Heart left ventricle (tissue), 16 donors: ENCODE measurements at regions not wholly inside any gene's neighbourhood (a gene's known extent, or its start where the extent isn't known, plus 50 kb on each side); places are given as distances from the start of the nearest gene placed in this dataset.

Experiments used
- ATAC-seq, 4 donors: fragments of 200-7000 bp; cut with Tn5 transposase; one replicate each; pipeline ENCODE4 v1.9.1; 2020 to 2022; ENCODE audit warnings: moderate library complexity in 4 of 4, mild to moderate bottlenecking in 3 of 4, moderate number of reproducible peaks in 1 of 4
- DNase-seq, 5 donors: peaks; one replicate each; pipeline ENCODE4 v3.0.0-alpha.2; 2020
- H3K27ac ChIP-seq, 12 donors: fragments of 200-600 bp; sonication (generic) in 4 of 12; one replicate each; pipeline versions ENCODE4 v1.5.0 to v1.8.0; 2016 to 2022; ENCODE audit warnings: mild to moderate bottlenecking in 2 of 12
- H3K27me3 ChIP-seq, 9 donors: fragments of 200-600 bp; sonication (generic) in 2 of 9; one replicate each; pipeline versions ENCODE4 v1.5.1 to v1.8.0; 2016 to 2022; ENCODE audit warnings: mild to moderate bottlenecking in 3 of 9
- H3K36me3 ChIP-seq, 9 donors: fragments of 200-600 bp; sonication (generic) in 2 of 9; one replicate each; pipeline versions ENCODE4 v1.5.0 to v1.8.0; 2018 to 2022; ENCODE audit warnings: mild to moderate bottlenecking in 2 of 9
- H3K4me1 ChIP-seq, 12 donors: fragments of 200-600 bp; sonication (generic) in 4 of 12; one replicate each; pipeline versions ENCODE4 v1.5.0 to v1.8.0; 2016 to 2022; ENCODE audit warnings: mild to moderate bottlenecking in 3 of 12
- H3K4me3 ChIP-seq, 12 donors: fragments of 200-600 bp; sonication (generic) in 4 of 12; one replicate each; pipeline versions ENCODE4 v1.5.0 to v1.8.0; 2017 to 2022; ENCODE audit warnings: mild to moderate bottlenecking in 9 of 12, moderate library complexity in 4 of 12
- H3K9me3 ChIP-seq, 12 donors: fragments of 200-600 bp; sonication (generic) in 4 of 12; one replicate each; pipeline versions ENCODE4 v1.5.0 to v1.8.0; 2016 to 2022; ENCODE audit warnings: mild to moderate bottlenecking in 1 of 12
- POLR2A ChIP-seq, 2 donors: fragments of 450-650 bp; IDR thresholded peaks; one replicate each; pipeline ENCODE4 v1.6.1; 2017; ENCODE audit warnings: antibody characterized with exemption in 2 of 2, mild to moderate bottlenecking in 2 of 2, moderate library complexity in 2 of 2
- WGBS, 4 donors: extraction: QIAGEN DNeasy Blood & Tissue Kit in 2 of 4; methylation state at CpG; one replicate each; pipeline versions ENCODE4 v1.1.5 to v1.1.7; 2013 to 2018; 5-methylcytosine and 5-hydroxymethylcytosine counted together
- intact Hi-C, 10 donors: fragments of 100-400 bp; cut with DNase I; formaldehyde crosslinking; loops; one replicate each; pipeline versions ENCODE4 v1.11.1 to v1.14.2; 2022
- TF ChIP-seq, protein P1 (sequence below), 12 donors: fragments of 200-600 bp; sonication (generic) in 4 of 12; IDR thresholded peaks; one replicate each; pipeline versions ENCODE4 v1.5.0 to v1.8.0; 2018 to 2022; ENCODE audit warnings: antibody characterized with exemption in 12 of 12, mild to moderate bottlenecking in 5 of 12
- donor health status: ischemic (EF 13 %, LVEDD 7.1; RV severe dilation, severe dysfunction).
- donor health status: healthy with polysubstance abuse.
- donor health status: DM: no; HTN: yes; CAD: no.
- donor health status: DM: no; HTN: no; CAD: no.
- donor health status: ischemic (EF 25% LVEDD 6.9; RV normal size, moderate dysfunction).
- donor health status: ischemic (EF 25% LVEDD 5.7; RV mildly dilated, moderate dysfunction).
- donor health status: healthy.
- donor health status: DM: yes; HTN: yes; CAD: no.
- donor health status: ischemic (EF 35%, LVEDD 5.7; RV mildly dilated, moderate dysfunction).
- donor health status: nonischemic (EF 11% LVEDD 7.7; RV severe dilation, severe dysfunction).
- donor health status: DM: yes; HTN: yes; CAD: no.
- donor health status: PGD.
- donor health status: ischemic (EF 29% LVEDD 5.4; RV normal size, mild dysfunction).
- donor health status: nonischemic (EF 23%, LVEDD 6.1; RV moderate dilation, normal function).

- Histone ChIP-seq H3K36me3 (no peaks in the 10 kb centered on the region), H3K4me1 (no peaks in the 10 kb centered on the region), H3K27ac (no peak overlapping the region), H3K27me3 (peaks cover 0 to 4% (median 0%) of the 10 kb centered on the region in 9 donors), H3K9me3 (no peaks in the 10 kb centered on the region), H3K4me3 (no peak overlapping the region)
- WGBS, 4 donors = 70 to 80% (median 76%) methylated on average over 4 of the region's 4 CpGs
- intact Hi-C loops = no loop called here
- peak in 1 of 5 donors; percentile 40 for DNase-seq
- no peak for ATAC-seq
- no peak for TF ChIP-seq POLR2A (IDR thresholded peaks at IDR 0.05)
- TF ChIP-seq, protein P1, sequence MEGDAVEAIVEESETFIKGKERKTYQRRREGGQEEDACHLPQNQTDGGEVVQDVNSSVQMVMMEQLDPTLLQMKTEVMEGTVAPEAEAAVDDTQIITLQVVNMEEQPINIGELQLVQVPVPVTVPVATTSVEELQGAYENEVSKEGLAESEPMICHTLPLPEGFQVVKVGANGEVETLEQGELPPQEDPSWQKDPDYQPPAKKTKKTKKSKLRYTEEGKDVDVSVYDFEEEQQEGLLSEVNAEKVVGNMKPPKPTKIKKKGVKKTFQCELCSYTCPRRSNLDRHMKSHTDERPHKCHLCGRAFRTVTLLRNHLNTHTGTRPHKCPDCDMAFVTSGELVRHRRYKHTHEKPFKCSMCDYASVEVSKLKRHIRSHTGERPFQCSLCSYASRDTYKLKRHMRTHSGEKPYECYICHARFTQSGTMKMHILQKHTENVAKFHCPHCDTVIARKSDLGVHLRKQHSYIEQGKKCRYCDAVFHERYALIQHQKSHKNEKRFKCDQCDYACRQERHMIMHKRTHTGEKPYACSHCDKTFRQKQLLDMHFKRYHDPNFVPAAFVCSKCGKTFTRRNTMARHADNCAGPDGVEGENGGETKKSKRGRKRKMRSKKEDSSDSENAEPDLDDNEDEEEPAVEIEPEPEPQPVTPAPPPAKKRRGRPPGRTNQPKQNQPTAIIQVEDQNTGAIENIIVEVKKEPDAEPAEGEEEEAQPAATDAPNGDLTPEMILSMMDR (IDR thresholded peaks at IDR 0.05) = no peak
These were observed 251.4 kb downstream of the MATN1 start for GRCh38 chr1:30472009-30472408.

DNA sequence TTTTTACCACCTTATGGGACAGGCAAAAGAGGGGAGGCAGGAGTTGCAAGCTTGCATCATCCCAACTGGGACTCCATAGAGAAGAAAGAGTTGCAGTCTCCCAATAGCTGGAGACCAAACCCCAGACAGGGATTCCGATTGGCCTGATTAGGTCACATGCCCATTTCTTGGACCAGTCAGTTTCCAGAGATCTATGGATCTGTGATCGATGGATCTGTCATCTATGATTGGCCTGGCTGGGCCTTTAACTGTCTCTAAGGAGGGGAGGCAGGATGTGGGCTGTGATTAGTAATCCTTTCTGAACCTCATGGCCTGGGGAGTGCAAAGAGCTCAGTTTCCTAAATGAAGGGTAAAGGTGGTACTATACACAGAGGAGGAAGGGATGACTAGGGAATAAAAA is 252.1 kb downstream of the MATN1 start:
- H3K27me3 ChIP-seq = peaks cover 0 to 4% (median 0%) of the 10 kb centered on the region in 9 donors
- no peaks in the 10 kb centered on the region for H3K36me3 ChIP-seq
- TF ChIP-seq, protein P1 (IDR thresholded peaks at IDR 0.05) = no peak
- TF ChIP-seq POLR2A (IDR thresholded peaks at IDR 0.05) = no peak
- no peaks in the 10 kb centered on the region for H3K9me3 ChIP-seq
- H3K4me3 ChIP-seq = no peak overlapping the region
- intact Hi-C loops = no loop called here
- ATAC-seq (no peak), DNase-seq (no peak)
- H3K27ac ChIP-seq = no peak overlapping the region
- no peaks in the 10 kb centered on the region for H3K4me1 ChIP-seq
- WGBS, 4 donors = 86 to 90% (median 88%) methylated on average over 2 of the region's 2 CpGs

- TF ChIP-seq POLR2A (IDR thresholded peaks at IDR 0.05) = no peak
- TF ChIP-seq, protein P1 (IDR thresholded peaks at IDR 0.05) = no peak
- intact Hi-C loops = no loop called here
- no peak for ATAC-seq
- no peaks in the 10 kb centered on the region for H3K4me1 ChIP-seq
- no peaks in the 10 kb centered on the region for H3K9me3 ChIP-seq
- no peak overlapping the region for H3K4me3 ChIP-seq
- DNase-seq = peak in 1 of 5 donors; percentile 30
- peaks cover 0 to 4% (median 0%) of the 10 kb centered on the region in 9 donors for H3K27me3 ChIP-seq
- 70 to 80% (median 76%) methylated on average over 5 of the region's 5 CpGs for WGBS, 4 donors
- H3K36me3 ChIP-seq = no peaks in the 10 kb centered on the region
- no peak overlapping the region for H3K27ac ChIP-seq
These were observed 254.0 kb downstream of the MATN1 start for GRCh38 chr1:30469426-30469825.

DNA sequence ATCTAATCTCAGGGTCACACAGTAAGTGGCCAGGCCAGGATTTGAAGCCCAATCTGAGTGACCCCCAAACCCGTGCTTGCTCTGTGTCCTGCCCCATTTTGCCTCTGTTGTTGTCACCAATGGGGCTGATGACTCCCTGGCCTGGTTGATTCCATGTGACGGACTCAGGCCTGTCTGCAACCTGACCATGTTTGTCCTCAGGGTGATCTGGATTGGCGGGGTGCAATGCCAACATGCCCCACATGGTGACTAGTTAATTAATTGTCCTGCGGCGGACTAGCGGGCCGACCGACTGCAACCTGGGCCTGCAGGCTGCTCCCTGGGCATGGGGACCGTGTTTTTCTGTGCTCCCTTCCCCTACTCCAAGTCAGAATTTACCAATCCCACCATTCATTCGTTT is 256.3 kb downstream of the MATN1 start:
- DNase-seq (peak in 1 of 5 donors; percentile 26), ATAC-seq (no peak)
- intact Hi-C loops = no loop called here
- no peak for TF ChIP-seq POLR2A (IDR thresholded peaks at IDR 0.05)
- TF ChIP-seq, protein P1 (IDR thresholded peaks at IDR 0.05) = no peak
- Histone ChIP-seq H3K27ac (no peak overlapping the region), H3K36me3 (no peaks in the 10 kb centered on the region), H3K9me3 (no peaks in the 10 kb centered on the region), H3K4me3 (no peak overlapping the region), H3K4me1 (no peaks in the 10 kb centered on the region), H3K27me3 (peaks cover 0 to 4% (median 0%) of the 10 kb centered on the region in 9 donors)
- 80 to 91% (median 86%) methylated on average over 10 of the region's 10 CpGs for WGBS, 4 donors
